GM23338 (cell line): ENCODE measurements at regions not wholly inside any gene's neighbourhood (a gene's known extent, or its start where the extent isn't known, plus 50 kb on each side); places are given as distances from the start of the nearest gene placed in this dataset.
A peak's percentile ranks its signal among the peaks of the same experiment; 100 is the strongest.

Experiments
- ATAC-seq: fragments of 200-7000 bp; cut with Tn5 transposase; 3 replicates; pipeline ENCODE4 v1.9.1; 2020
- DNase-seq: peaks from one replicate; pipeline ENCODE4 v3.0.0-alpha.2; 2015; ENCODE audit warnings: low spot score
- H2AFZ ChIP-seq: fragments of 200-600 bp; sonication (generic); 2 replicates; pipeline ENCODE4 v1.8.0; 2016; ENCODE audit warnings: antibody characterized with exemption, mild to moderate bottlenecking, moderate library complexity
- H3F3A ChIP-seq: fragments of 200-600 bp; sonication (generic); replicated peaks from 2 replicates; pipeline ENCODE4 v1.8.0; 2017; ENCODE audit warnings: antibody characterized with exemption, mixed run types, low read depth
- H3K27ac ChIP-seq: fragments of 200-600 bp; sonication (generic); 2 replicates; pipeline ENCODE4 v1.6.1; 2016; ENCODE audit warnings: low read depth
- H3K27me3 ChIP-seq: fragments of 200-600 bp; sonication (generic); 2 replicates; pipeline ENCODE4 v1.8.0; 2016; ENCODE audit warnings: mild to moderate bottlenecking, mixed run types, moderate library complexity; ENCODE audit not compliant: insufficient read depth
- H3K36me3 ChIP-seq: fragments of 200-600 bp; sonication (generic); 2 replicates; pipeline ENCODE4 v1.8.0; 2016; ENCODE audit warnings: mild to moderate bottlenecking; ENCODE audit not compliant: insufficient read depth
- H3K4me1 ChIP-seq: fragments of 200-600 bp; sonication (generic); 2 replicates; pipeline ENCODE4 v1.8.0; 2016; ENCODE audit warnings: mild to moderate bottlenecking, moderate library complexity; ENCODE audit not compliant: insufficient read depth
- H3K4me2 ChIP-seq: fragments of 200-600 bp; sonication (generic); 2 replicates; pipeline ENCODE4 v1.7.1; 2017; ENCODE audit warnings: mixed run types
- H3K4me3 ChIP-seq: fragments of 200-600 bp; sonication (generic); 2 replicates; pipeline ENCODE4 v1.6.1; 2016; ENCODE audit warnings: mixed run types
- H3K79me2 ChIP-seq: fragments of 200-600 bp; sonication (generic); replicated peaks from 2 replicates; pipeline ENCODE4 v1.8.0; 2017; ENCODE audit warnings: mild to moderate bottlenecking; ENCODE audit not compliant: insufficient read depth
- H3K9me2 ChIP-seq: fragments of 200-600 bp; sonication (generic); 2 replicates; pipeline ENCODE4 v1.8.0; 2017; ENCODE audit not compliant: insufficient read depth
- H4K20me1 ChIP-seq: fragments of 200-600 bp; sonication (generic); replicated peaks from 2 replicates; pipeline ENCODE4 v1.8.0; 2017; ENCODE audit warnings: mild to moderate bottlenecking; ENCODE audit not compliant: insufficient read depth
- H3K27ac Mint-ChIP-seq: 2 replicates; pipeline ENCODE4 v1.8.0; 2020; ENCODE audit warnings: inconsistent platforms, mild to moderate bottlenecking, moderate library complexity, mixed read lengths
- H3K27me3 Mint-ChIP-seq: 3 replicates; pipeline ENCODE4 v1.8.0; 2022; ENCODE audit warnings: low read depth, mild to moderate bottlenecking, moderate library complexity, mixed read lengths, inconsistent platforms; ENCODE audit not compliant: insufficient read depth, poor library complexity
- H3K36me3 Mint-ChIP-seq: 3 replicates; pipeline ENCODE4 v1.8.0; 2021; ENCODE audit warnings: low read depth, mild to moderate bottlenecking, inconsistent platforms, moderate library complexity, mixed read lengths
- H3K4me1 Mint-ChIP-seq: 3 replicates; pipeline ENCODE4 v1.8.0; 2020; ENCODE audit warnings: mild to moderate bottlenecking, inconsistent platforms, mixed read lengths
- H3K4me3 Mint-ChIP-seq: 3 replicates; pipeline ENCODE4 v1.8.0; 2021; ENCODE audit warnings: moderate library complexity, mild to moderate bottlenecking, inconsistent platforms, mixed read lengths
- H3K9me3 Mint-ChIP-seq: 3 replicates; pipeline ENCODE4 v1.8.0; 2020; ENCODE audit warnings: moderate library complexity, mild to moderate bottlenecking, inconsistent platforms, mixed read lengths
- CREB1 ChIP-seq: fragments of 250-450 bp; sonication (Bioruptor Pico); IDR thresholded peaks from 2 replicates; pipeline ENCODE4 v1.5.0; 2020; ENCODE audit warnings: low read depth, mild to moderate bottlenecking, moderate library complexity
- EZH2phosphoT487 ChIP-seq: fragments of 200-600 bp; sonication (generic); IDR thresholded peaks from one replicate; pipeline ENCODE4 v1.8.1; 2018; ENCODE audit warnings: antibody characterized with exemption; ENCODE audit not compliant: unreplicated experiment
- JUNB ChIP-seq: IDR thresholded peaks from one replicate; pipeline ENCODE4 v1.6.1; 2016; ENCODE audit warnings: antibody characterized with exemption; ENCODE audit not compliant: unreplicated experiment
- NANOG ChIP-seq: IDR thresholded peaks from 2 replicates; pipeline ENCODE4 v1.6.1; 2016; ENCODE audit warnings: antibody characterized with exemption, borderline replicate concordance
- POLR2AphosphoS5 ChIP-seq: IDR thresholded peaks from 2 replicates; pipeline ENCODE4 v1.6.1; 2016; ENCODE audit warnings: antibody characterized with exemption, low read depth
- STAT1 ChIP-seq: IDR thresholded peaks from one replicate; pipeline ENCODE4 v1.6.1; 2016; ENCODE audit warnings: antibody characterized with exemption; ENCODE audit not compliant: unreplicated experiment
- ZNF114 ChIP-seq: fragments of 250-450 bp; sonication (Bioruptor Pico); IDR thresholded peaks from 2 replicates; pipeline ENCODE4 v1.5.0; 2020; ENCODE audit warnings: mild to moderate bottlenecking, moderate library complexity
- TF ChIP-seq, protein P1 (sequence below): IDR thresholded peaks from one replicate; pipeline ENCODE4 v1.6.1; 2018; ENCODE audit warnings: antibody characterized with exemption; ENCODE audit not compliant: unreplicated experiment
- TF ChIP-seq, protein P2 (sequence below), 2 experiments: fragments of 200-600 bp in 1 of 2; sonication (generic) in 1 of 2; conservative IDR thresholded peaks; 2 replicates each; pipeline versions ENCODE4 v1.5.1 to v1.6.1; 2016 to 2017; ENCODE audit warnings: antibody characterized with exemption in 2 of 2, low read depth in 2 of 2, mild to moderate bottlenecking in 2 of 2, moderate library complexity in 1 of 2
- TF ChIP-seq, protein P3 (sequence below): IDR thresholded peaks from 2 replicates; pipeline ENCODE4 v1.6.1; 2016; ENCODE audit warnings: antibody characterized with exemption

DNA sequence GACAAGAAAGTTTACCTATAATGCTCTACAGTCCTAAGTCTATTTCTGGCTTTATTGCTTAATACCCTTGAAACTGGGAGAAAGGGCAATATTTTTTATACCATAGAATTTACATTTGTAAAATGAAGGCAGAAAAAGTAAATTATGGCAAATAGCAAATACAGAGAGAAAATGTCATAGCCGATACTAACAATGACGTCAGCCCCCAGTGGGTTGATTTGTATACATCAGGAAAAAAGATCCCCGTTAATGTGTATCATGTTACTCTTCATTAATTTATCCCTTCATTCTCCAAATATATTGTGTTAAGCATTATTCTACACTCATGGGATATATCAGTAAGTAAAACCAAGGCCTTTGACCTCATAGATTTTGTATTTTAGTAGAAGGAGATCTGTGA, 445.1 kb upstream of the SYT1 start:
- Mint-ChIP-seq H3K4me3 (no peak overlapping the region), H3K36me3 (no peaks in the 10 kb centered on the region), H3K9me3 (no peaks in the 10 kb centered on the region), H3K27ac (no peak overlapping the region), H3K27me3 (no peaks in the 10 kb centered on the region), H3K4me1 (peaks cover 19% of the 10 kb centered on the region)
- Histone ChIP-seq H3K27me3 (no peaks in the 10 kb centered on the region), H3K27ac (no peak overlapping the region), H3K4me2 (no peak overlapping the region), H2AFZ (no peak overlapping the region), H3K9me2 (no peaks in the 10 kb centered on the region), H3K4me3 (no peak overlapping the region), H3F3A (no peaks in the 10 kb centered on the region), H3K79me2 (no peaks in the 10 kb centered on the region), H3K4me1 (peaks cover 7% of the 10 kb centered on the region; the same call in 1 of the 2 replicates), H3K36me3 (no peaks in the 10 kb centered on the region), H4K20me1 (no peaks in the 10 kb centered on the region)
- ATAC-seq (no peak), DNase-seq (no peak)
- TF ChIP-seq NANOG (no peak), ZNF114 (CRISPR knock-in tag) (no peak)
- TF ChIP-seq, protein P1, sequence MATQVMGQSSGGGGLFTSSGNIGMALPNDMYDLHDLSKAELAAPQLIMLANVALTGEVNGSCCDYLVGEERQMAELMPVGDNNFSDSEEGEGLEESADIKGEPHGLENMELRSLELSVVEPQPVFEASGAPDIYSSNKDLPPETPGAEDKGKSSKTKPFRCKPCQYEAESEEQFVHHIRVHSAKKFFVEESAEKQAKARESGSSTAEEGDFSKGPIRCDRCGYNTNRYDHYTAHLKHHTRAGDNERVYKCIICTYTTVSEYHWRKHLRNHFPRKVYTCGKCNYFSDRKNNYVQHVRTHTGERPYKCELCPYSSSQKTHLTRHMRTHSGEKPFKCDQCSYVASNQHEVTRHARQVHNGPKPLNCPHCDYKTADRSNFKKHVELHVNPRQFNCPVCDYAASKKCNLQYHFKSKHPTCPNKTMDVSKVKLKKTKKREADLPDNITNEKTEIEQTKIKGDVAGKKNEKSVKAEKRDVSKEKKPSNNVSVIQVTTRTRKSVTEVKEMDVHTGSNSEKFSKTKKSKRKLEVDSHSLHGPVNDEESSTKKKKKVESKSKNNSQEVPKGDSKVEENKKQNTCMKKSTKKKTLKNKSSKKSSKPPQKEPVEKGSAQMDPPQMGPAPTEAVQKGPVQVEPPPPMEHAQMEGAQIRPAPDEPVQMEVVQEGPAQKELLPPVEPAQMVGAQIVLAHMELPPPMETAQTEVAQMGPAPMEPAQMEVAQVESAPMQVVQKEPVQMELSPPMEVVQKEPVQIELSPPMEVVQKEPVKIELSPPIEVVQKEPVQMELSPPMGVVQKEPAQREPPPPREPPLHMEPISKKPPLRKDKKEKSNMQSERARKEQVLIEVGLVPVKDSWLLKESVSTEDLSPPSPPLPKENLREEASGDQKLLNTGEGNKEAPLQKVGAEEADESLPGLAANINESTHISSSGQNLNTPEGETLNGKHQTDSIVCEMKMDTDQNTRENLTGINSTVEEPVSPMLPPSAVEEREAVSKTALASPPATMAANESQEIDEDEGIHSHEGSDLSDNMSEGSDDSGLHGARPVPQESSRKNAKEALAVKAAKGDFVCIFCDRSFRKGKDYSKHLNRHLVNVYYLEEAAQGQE: no peak
- TF ChIP-seq, protein P2, sequence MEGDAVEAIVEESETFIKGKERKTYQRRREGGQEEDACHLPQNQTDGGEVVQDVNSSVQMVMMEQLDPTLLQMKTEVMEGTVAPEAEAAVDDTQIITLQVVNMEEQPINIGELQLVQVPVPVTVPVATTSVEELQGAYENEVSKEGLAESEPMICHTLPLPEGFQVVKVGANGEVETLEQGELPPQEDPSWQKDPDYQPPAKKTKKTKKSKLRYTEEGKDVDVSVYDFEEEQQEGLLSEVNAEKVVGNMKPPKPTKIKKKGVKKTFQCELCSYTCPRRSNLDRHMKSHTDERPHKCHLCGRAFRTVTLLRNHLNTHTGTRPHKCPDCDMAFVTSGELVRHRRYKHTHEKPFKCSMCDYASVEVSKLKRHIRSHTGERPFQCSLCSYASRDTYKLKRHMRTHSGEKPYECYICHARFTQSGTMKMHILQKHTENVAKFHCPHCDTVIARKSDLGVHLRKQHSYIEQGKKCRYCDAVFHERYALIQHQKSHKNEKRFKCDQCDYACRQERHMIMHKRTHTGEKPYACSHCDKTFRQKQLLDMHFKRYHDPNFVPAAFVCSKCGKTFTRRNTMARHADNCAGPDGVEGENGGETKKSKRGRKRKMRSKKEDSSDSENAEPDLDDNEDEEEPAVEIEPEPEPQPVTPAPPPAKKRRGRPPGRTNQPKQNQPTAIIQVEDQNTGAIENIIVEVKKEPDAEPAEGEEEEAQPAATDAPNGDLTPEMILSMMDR (conservative IDR thresholded peaks at IDR 0.05; ENCODE audit: low read depth in 2 of 2): no peak
- TF ChIP-seq, protein P3, sequence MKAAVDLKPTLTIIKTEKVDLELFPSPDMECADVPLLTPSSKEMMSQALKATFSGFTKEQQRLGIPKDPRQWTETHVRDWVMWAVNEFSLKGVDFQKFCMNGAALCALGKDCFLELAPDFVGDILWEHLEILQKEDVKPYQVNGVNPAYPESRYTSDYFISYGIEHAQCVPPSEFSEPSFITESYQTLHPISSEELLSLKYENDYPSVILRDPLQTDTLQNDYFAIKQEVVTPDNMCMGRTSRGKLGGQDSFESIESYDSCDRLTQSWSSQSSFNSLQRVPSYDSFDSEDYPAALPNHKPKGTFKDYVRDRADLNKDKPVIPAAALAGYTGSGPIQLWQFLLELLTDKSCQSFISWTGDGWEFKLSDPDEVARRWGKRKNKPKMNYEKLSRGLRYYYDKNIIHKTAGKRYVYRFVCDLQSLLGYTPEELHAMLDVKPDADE: no peak

DNA sequence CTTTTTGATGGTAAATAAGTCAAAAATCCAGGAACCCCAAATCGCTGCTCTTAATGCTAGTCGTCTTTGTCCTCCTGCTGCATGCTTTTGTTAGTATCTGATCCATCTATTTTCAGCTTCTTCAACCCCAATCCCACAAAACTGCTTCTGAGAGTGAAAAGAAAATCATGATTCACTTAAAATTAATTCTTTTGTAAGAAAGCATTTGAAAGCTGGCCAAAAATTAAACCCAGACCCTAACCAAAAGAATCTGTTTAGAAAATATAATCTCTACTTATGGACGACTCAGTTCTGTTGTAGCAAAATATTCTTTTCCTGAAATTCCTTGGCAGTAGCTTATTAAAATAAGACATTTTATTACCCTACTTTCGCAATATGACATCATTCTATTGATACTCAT, 443.6 kb upstream of the SYT1 start:
- no peak overlapping the region for H3K4me3 ChIP-seq
- H3K4me3 Mint-ChIP-seq: no peak overlapping the region
- H3K9me3 Mint-ChIP-seq: no peaks in the 10 kb centered on the region
- no peaks in the 10 kb centered on the region for H3K27me3 Mint-ChIP-seq
- H3K4me2 ChIP-seq: no peak overlapping the region
- no peaks in the 10 kb centered on the region for H3K27me3 ChIP-seq
- no peak overlapping the region for H3K27ac ChIP-seq
- peaks cover 5% of the 10 kb centered on the region; the same call in 1 of the 2 replicates for H3K4me1 ChIP-seq
- H3F3A ChIP-seq: no peaks in the 10 kb centered on the region
- no peak overlapping the region for H3K27ac Mint-ChIP-seq
- DNase-seq (no peak), ATAC-seq (no peak)
- H2AFZ ChIP-seq: peak overlapping the region; percentile 66; the same call in 1 of the 2 replicates
- H3K36me3 ChIP-seq: no peaks in the 10 kb centered on the region
- H3K36me3 Mint-ChIP-seq: no peaks in the 10 kb centered on the region
- H4K20me1 ChIP-seq: no peaks in the 10 kb centered on the region
- no peaks in the 10 kb centered on the region for H3K79me2 ChIP-seq
- H3K4me1 Mint-ChIP-seq: peaks cover 13% of the 10 kb centered on the region; the same call in 2 of the 3 replicates
- H3K9me2 ChIP-seq: no peaks in the 10 kb centered on the region
- no peak for TF ChIP-seq EZH2phosphoT487
- TF ChIP-seq, protein P1: no peak
- no peak for TF ChIP-seq NANOG
- TF ChIP-seq CREB1 (CRISPR knock-in tag): no peak
- no peak for TF ChIP-seq JUNB
- TF ChIP-seq POLR2AphosphoS5: no peak
- no peak for TF ChIP-seq STAT1
